Mucosa of stomach (tissue), 1 donor: ENCODE measurements at regions not wholly inside any gene's neighbourhood (a gene's known extent, or its start where the extent isn't known, plus 50 kb on each side); places are given as distances from the start of the nearest gene placed in this dataset.

Experiments
- H3K27me3 ChIP-seq: one replicate; pipeline ENCODE4 v1.7.0; 2013; ENCODE audit warnings: mild to moderate bottlenecking, low read length; ENCODE audit not compliant: control insufficient read depth, insufficient read depth
- H3K36me3 ChIP-seq: one replicate; pipeline ENCODE4 v1.7.0; 2013; ENCODE audit warnings: low read length; ENCODE audit not compliant: control insufficient read depth, insufficient read depth
- H3K4me1 ChIP-seq: one replicate; pipeline ENCODE4 v1.7.0; 2013; ENCODE audit warnings: mild to moderate bottlenecking, low read length; ENCODE audit not compliant: control insufficient read depth, insufficient read depth
- H3K4me3 ChIP-seq: one replicate; pipeline ENCODE4 v1.7.0; 2013; ENCODE audit warnings: low read length
- H3K9ac ChIP-seq: one replicate; pipeline ENCODE4 v1.7.0; 2013; ENCODE audit warnings: mild to moderate bottlenecking, low read length, moderate library complexity
- H3K9me3 ChIP-seq: one replicate; pipeline ENCODE4 v1.7.0; 2013; ENCODE audit warnings: mild to moderate bottlenecking, low read length, moderate library complexity; ENCODE audit not compliant: control insufficient read depth
- donor health status: Pancreatic carcinoma.

DNA sequence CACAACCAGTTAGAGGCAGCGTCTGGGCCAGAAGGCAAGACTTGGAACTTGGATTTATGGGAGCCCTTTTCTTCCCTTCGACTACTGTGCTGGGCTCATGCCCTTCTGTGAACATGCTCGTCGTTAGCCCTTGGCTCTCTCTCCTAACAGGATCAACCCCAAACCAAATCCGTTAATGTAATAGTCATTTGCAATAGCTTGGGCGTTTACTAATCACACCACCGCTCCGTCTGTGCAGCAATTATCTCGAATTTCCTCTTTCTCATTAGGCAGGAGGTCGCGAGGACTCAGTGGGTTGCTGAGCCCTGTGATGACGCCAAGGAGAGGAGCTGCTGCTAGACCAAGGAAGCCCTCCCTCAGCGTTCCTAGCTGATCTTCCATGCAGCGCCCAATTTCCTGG, 114.7 kb downstream of the ENGASE start:
- H3K27me3 ChIP-seq, result peaks cover 47% of the 10 kb centered on the region
- no peaks in the 10 kb centered on the region for H3K4me1 ChIP-seq
- no peaks in the 10 kb centered on the region for H3K9me3 ChIP-seq
- H3K36me3 ChIP-seq, result no peaks in the 10 kb centered on the region
- H3K9ac ChIP-seq, result no peak overlapping the region
- no peak overlapping the region for H3K4me3 ChIP-seq

DNA sequence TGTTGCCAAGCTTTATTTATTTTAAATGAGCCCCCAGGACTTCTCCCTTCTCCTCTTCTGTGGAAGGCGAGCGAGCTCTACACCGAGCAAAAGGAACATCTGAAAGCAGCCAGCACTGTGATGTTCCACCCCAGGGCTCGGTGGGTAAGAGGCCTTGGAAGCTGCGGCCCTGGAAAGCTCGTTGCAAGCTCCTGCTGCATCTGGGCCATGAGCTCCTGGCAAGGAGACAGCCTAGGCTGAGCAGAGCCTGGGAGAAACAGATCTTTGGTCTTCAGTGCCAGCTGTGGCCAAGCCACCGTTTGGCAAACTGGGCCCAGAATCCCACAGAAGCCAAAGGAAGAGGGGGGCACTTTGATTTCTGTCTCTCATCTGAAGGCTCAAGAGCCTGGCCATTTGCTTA, 114.1 kb downstream of the ENGASE start:
- Histone ChIP-seq H3K36me3 (no peaks in the 10 kb centered on the region), H3K9me3 (no peaks in the 10 kb centered on the region), H3K4me1 (no peaks in the 10 kb centered on the region), H3K9ac (no peak overlapping the region), H3K27me3 (peaks cover 53% of the 10 kb centered on the region), H3K4me3 (no peak overlapping the region)

DNA sequence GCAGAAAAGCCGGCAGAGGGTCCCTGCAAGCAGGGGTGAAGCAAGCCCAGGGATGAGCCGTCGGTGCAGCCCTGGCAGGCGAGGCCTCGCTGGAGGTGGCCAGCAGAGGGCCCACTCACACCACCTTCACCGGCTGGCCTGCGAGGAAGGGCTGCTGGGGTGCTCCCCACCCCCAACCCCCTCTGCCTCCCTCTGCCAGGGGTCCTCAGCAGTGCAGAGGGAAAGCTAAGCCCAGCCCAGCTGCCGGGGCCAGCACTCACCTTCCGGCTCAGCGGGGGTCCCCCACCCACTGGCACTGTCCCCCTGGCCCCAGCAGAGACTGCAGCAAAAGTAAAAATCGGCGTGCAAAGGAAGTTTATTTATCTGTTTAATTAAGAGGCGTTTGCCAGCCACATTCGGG, 113.4 kb downstream of the ENGASE start:
- H3K27me3 ChIP-seq, result peaks cover 57% of the 10 kb centered on the region
- no peaks in the 10 kb centered on the region for H3K9me3 ChIP-seq
- no peak overlapping the region for H3K9ac ChIP-seq
- H3K36me3 ChIP-seq, result no peaks in the 10 kb centered on the region
- no peaks in the 10 kb centered on the region for H3K4me1 ChIP-seq
- no peak overlapping the region for H3K4me3 ChIP-seq

DNA sequence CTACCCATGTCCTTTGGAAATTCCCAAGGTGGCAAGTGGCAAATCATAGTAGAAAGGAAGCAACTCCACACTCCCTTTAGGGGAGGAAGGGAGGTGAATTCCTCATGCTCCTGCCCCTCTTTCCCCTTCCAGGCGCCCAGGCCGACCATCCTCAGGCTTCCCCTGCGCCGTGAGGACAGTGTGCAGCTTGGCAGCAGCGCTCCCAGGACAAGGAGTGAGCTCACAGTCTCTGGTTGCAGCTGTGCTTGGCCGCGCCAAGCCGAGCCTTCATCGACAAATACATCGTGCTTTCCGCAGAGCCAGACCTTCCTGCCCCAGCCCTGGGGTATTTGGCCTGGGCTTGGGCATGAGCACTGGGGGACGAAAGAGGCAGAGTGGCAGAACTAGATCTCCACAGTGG, 112.6 kb downstream of the ENGASE start:
- Histone ChIP-seq H3K9ac (no peak overlapping the region), H3K4me1 (no peaks in the 10 kb centered on the region), H3K9me3 (no peaks in the 10 kb centered on the region), H3K27me3 (peaks cover 51% of the 10 kb centered on the region), H3K36me3 (no peaks in the 10 kb centered on the region), H3K4me3 (no peak overlapping the region)

DNA sequence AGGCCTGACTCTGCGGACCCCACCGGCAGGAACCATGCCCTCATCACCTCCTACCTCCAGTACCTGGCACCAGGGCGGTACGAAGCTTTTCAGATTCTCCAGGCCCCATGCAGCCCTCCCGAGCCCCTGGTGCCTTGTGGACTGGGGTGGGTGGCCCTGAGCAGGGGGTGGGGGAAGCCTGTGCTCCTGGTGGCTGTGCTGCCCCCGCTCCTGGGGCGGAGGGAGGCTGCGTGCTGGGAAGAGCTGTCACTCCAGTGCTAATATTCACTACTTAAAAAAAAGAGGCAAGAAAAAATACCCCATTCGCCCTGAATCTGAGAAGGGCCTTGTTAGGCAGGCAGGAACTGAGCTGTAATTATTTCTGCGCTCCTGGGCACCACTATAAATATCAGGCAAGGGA, 111.8 kb downstream of the ENGASE start:
- Histone ChIP-seq H3K36me3 (no peaks in the 10 kb centered on the region), H3K9me3 (no peaks in the 10 kb centered on the region), H3K9ac (no peak overlapping the region), H3K27me3 (peaks cover 51% of the 10 kb centered on the region), H3K4me3 (no peak overlapping the region), H3K4me1 (no peaks in the 10 kb centered on the region)

DNA sequence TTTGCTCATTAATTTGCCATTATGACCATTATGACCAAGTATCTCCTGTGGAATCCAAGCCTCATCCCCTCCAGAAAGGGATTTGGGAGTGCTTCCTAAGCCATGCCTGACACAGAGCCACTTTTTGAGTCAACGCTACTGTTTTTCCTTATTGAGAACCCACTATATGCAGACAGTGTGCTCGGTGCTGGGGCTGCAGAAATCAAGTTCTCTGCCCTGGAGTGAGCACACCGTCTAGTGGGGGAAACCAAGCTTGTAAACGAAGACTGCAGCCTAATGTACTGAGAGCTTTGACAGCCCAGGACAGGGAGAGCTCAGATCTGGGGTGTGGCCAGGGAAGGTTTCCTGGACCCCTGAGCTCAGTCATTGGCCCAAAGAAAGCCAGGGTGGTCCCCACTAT, 111.0 kb downstream of the ENGASE start:
- Histone ChIP-seq H3K4me1 (no peaks in the 10 kb centered on the region), H3K9ac (no peak overlapping the region), H3K4me3 (no peak overlapping the region), H3K36me3 (no peaks in the 10 kb centered on the region), H3K9me3 (no peaks in the 10 kb centered on the region), H3K27me3 (peaks cover 51% of the 10 kb centered on the region)

DNA sequence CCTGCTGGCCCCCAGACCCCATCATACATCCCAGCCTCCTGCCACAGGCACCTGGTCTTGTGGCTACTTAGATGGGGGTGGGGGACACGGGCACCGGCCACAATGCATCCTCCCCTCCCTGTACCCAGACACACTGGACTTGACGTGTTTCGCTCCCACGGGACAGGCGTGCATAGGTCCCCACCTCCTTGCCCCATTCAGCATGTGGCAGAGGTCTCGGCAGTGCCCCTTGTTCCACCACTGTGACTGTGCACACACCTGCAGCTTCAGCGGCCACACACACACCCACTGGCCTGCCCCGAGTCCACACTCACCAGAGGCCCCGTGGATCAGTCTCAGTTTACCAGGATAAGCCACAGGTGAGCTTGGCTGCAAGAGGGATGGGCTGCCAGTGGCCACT, 109.6 kb downstream of the ENGASE start:
- no peaks in the 10 kb centered on the region for H3K9me3 ChIP-seq
- no peak overlapping the region for H3K4me3 ChIP-seq
- H3K27me3 ChIP-seq, result peaks cover 51% of the 10 kb centered on the region
- H3K36me3 ChIP-seq, result no peaks in the 10 kb centered on the region
- H3K4me1 ChIP-seq, result no peaks in the 10 kb centered on the region
- no peak overlapping the region for H3K9ac ChIP-seq

DNA sequence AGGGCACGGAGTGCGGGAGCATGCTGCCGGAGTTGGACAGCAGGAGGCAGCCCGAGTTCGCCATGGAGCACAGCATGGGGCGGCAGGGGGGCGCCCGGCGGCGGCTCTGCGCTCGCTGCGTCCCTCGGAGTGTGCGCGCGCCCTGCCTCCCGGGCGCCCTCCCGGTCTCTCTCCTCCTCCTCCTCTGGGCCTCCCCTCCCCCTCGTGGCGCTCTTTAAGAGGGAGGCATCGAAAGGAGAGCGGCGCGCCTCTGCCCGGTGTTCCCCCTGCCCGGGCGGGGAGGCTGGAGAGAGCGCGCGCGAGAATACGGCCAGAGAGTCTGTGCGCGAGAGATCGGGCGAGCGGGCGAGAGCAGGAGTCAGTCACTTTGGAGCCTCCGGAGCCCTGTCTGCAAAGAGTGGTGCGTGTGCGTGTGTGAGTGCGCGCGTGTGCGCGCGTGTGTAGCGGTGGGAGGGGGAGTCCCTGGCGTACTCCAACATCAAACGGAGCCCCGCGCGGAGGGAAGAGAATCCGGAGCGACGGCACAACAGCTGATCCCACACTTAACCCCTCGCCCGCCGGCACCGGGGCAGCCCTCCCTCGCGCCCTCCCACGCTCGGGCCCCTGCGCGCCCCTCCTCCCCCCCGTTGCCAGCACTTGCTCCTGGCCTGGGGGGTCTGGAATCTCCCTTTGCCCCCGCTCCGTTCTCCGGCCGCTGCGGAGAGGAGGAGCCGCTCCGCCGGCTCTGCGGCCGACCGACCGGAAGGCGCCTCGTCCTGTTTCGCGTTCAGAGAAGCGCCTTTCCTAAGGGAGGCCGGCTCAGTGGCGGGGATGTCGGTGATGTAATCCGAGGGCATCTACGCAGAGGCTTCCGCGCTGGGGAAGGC, 108.9 kb downstream of the ENGASE start:
- peaks cover 51% of the 10 kb centered on the region for H3K27me3 ChIP-seq
- no peaks in the 10 kb centered on the region for H3K4me1 ChIP-seq
- H3K9ac ChIP-seq, result no peak overlapping the region
- no peak overlapping the region for H3K4me3 ChIP-seq
- H3K36me3 ChIP-seq, result no peaks in the 10 kb centered on the region
- no peaks in the 10 kb centered on the region for H3K9me3 ChIP-seq

DNA sequence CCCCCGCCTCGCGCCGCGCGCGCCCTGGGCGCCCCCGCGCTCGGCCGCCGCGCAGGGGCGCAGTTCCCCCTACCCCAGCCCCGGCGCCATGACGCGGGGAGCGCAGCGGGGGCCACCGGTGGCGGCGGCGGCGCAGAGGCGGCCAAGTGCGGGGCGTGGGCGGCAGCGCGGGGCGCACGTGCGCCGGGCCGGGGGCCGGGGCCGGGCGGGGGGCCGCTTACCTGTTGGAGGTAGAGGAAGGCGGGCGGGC, 108.3 kb downstream of the ENGASE start:
- H3K4me1 ChIP-seq, result no peaks in the 10 kb centered on the region
- no peaks in the 10 kb centered on the region for H3K9me3 ChIP-seq
- no peak overlapping the region for H3K9ac ChIP-seq
- H3K27me3 ChIP-seq, result peaks cover 50% of the 10 kb centered on the region
- H3K4me3 ChIP-seq, result no peak overlapping the region
- H3K36me3 ChIP-seq, result no peaks in the 10 kb centered on the region

DNA sequence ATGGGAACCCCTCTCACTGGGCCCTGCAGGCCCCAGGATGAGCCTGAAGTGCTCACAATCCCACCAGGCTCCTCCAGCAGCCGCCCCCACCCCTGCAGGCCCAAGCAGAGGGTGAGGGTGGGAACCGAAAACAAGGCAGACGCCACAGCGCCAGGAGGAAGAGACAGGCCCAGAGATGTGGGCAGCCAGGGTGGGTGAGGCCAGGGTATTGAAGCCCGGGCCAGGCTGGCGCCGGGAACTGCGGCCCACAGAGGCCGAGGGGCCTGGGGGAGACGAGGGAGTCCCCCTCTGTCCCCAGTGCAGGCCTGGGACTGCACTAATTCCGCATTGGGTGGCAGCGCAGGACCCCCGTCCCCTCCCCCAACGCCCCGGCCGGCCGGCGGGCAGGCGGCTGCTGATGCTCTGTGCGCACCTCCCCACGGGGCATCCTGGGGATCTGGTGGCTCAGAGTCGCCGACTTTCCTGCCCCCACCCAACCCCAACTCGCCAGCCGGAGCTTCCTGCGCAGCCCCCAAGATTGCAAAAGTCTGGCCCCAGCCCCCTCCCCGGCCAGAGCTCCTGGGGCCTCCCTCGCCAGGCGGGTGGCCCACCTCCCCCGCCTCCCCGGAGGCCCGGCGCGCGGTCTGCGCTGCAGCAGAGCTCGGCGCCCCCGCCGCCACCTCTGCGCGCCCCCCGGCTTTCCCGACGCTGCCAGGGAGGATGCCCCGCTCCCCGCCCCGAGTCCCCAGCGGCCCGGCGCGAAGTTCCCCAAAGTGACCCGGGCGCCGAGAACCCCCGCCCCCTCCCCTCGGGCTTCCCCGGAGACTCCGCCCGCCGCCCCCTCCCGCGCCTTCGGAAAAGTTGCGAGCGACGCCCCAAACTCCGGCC, 107.8 kb downstream of the ENGASE start:
- no peaks in the 10 kb centered on the region for H3K4me1 ChIP-seq
- no peaks in the 10 kb centered on the region for H3K9me3 ChIP-seq
- no peak overlapping the region for H3K4me3 ChIP-seq
- H3K36me3 ChIP-seq, result no peaks in the 10 kb centered on the region
- H3K27me3 ChIP-seq, result peaks cover 45% of the 10 kb centered on the region
- no peak overlapping the region for H3K9ac ChIP-seq

DNA sequence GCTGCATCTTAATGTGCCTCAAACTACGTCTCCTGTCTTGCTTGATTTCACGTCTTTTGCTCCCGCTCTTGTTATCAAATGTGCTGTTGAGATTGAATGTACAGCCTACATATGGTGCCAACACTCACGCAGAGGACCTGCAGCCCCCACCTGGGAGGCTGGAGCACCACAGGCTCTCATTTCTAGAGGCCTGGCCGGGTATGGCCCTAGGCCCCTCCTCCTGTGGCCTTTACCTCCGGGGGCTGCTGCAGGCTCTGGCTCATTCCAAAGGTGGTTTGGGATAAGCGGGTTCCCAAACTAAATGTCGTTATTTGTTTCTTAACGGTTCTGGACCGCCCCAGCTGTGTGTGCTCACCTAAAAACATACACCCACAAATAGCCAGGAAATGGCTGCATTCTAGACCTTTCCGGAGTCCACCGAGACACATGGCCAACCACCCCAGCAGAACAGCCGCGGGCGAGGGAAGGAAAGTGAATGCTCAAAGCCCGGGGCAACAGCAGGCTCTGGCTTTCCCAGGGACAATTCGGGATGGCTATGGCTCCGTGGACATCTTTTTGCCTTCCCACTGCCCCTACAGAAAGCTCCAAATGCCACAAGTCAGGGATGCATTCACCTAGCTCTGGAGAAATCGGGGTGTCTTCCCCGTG, 105.9 kb downstream of the ENGASE start:
- Histone ChIP-seq H3K36me3 (no peaks in the 10 kb centered on the region), H3K4me1 (no peaks in the 10 kb centered on the region), H3K9ac (no peak overlapping the region), H3K9me3 (no peaks in the 10 kb centered on the region), H3K4me3 (no peak overlapping the region), H3K27me3 (peaks cover 39% of the 10 kb centered on the region)

DNA sequence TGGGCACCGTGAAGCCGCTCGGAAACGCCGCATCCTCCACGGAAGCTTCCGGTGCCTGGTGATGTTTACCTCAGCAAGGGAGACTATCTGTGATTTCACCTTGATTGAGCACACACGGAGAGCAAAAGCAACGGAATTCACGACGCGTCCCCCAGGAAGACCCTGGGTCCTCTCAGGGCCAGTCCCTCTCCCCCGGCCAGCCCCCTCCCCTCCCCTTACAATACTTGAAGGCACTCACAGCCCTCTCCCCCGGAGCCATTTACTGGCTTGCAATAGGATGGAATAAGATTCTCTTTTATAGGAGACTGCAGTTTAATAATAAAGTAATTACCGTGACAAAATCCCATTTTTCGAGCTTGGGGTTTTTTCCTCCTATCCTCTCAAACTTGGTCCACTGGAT, 104.7 kb downstream of the ENGASE start:
- Histone ChIP-seq H3K36me3 (no peaks in the 10 kb centered on the region), H3K9me3 (no peaks in the 10 kb centered on the region), H3K9ac (no peak overlapping the region), H3K4me3 (no peak overlapping the region), H3K4me1 (no peaks in the 10 kb centered on the region), H3K27me3 (peaks cover 29% of the 10 kb centered on the region)
